OCI-LY1 (cell line): ENCODE measurements at regions not wholly inside any gene's neighbourhood (a gene's known extent, or its start where the extent isn't known, plus 50 kb on each side); places are given as distances from the start of the nearest gene placed in this dataset.

Experiments
- H2AFZ ChIP-seq: fragments of 200-600 bp; sonication (generic), shearing (Covaris generic); 2 replicates; pipeline ENCODE4 v1.6.0; 2014; ENCODE audit warnings: antibody characterized with exemption, mild to moderate bottlenecking, low read length
- H3F3A ChIP-seq: fragments of 200-600 bp; sonication (generic), shearing (Covaris generic); 2 replicates; pipeline ENCODE4 v1.6.0; 2014; ENCODE audit warnings: mild to moderate bottlenecking, antibody characterized with exemption, low read length, moderate library complexity; ENCODE audit not compliant: insufficient read depth
- H3K27ac ChIP-seq: fragments of 200-600 bp; sonication (generic); 2 replicates; pipeline ENCODE4 v1.5.1; 2014; ENCODE audit warnings: low read length, mixed run types, mild to moderate bottlenecking, low read depth; ENCODE audit not compliant: poor library complexity, severe bottlenecking
- H3K27me3 ChIP-seq: fragments of 200-600 bp; sonication (generic); 2 replicates; pipeline ENCODE4 v1.6.0; 2014; ENCODE audit warnings: antibody characterized with exemption, mild to moderate bottlenecking, low read length, moderate library complexity; ENCODE audit not compliant: insufficient read depth
- H3K36me3 ChIP-seq: fragments of 200-600 bp; sonication (generic); 2 replicates; pipeline ENCODE4 v1.6.1; 2014; ENCODE audit warnings: mild to moderate bottlenecking, antibody characterized with exemption, low read length, moderate library complexity, mixed read lengths; ENCODE audit not compliant: insufficient read depth
- H3K4me1 ChIP-seq: fragments of 200-600 bp; sonication (generic); 2 replicates; pipeline ENCODE4 v1.5.1; 2014; ENCODE audit warnings: mild to moderate bottlenecking, low read length, moderate library complexity; ENCODE audit not compliant: insufficient read depth, severe bottlenecking
- H3K4me2 ChIP-seq: fragments of 200-600 bp; sonication (generic), shearing (Covaris generic); 2 replicates; pipeline ENCODE4 v1.6.1; 2014; ENCODE audit warnings: low read length
- H3K4me3 ChIP-seq: fragments of 200-600 bp; sonication (generic); 2 replicates; pipeline ENCODE4 v1.5.1; 2014; ENCODE audit warnings: low read length, low read depth, mild to moderate bottlenecking, mixed read lengths; ENCODE audit not compliant: poor library complexity, severe bottlenecking
- H3K79me2 ChIP-seq: fragments of 200-600 bp; shearing (Covaris generic); 2 replicates; pipeline ENCODE4 v1.6.1; 2016; ENCODE audit warnings: mixed run types, low read length, mixed read lengths; ENCODE audit not compliant: insufficient read depth
- H3K9ac ChIP-seq: fragments of 200-600 bp; sonication (generic), shearing (Covaris generic); 2 replicates; pipeline ENCODE4 v1.6.1; 2014; ENCODE audit warnings: mild to moderate bottlenecking, low read length, mixed read lengths
- H3K9me2 ChIP-seq: fragments of 200-600 bp; sonication (generic), shearing (Covaris generic); 2 replicates; pipeline ENCODE4 v1.6.1; 2014; ENCODE audit warnings: low read depth, mild to moderate bottlenecking, low read length, mixed read lengths
- H3K9me3 ChIP-seq: fragments of 200-600 bp; shearing (Covaris generic); 2 replicates; pipeline ENCODE4 v1.6.1; 2014; ENCODE audit warnings: low read length, mixed read lengths
- H4K20me1 ChIP-seq: fragments of 200-600 bp; sonication (generic), shearing (Covaris generic); 2 replicates; pipeline ENCODE4 v1.6.0; 2016; ENCODE audit warnings: mild to moderate bottlenecking, low read length; ENCODE audit not compliant: insufficient read depth
- EZH2 ChIP-seq: fragments of 200-600 bp; sonication (generic), shearing (Covaris generic); IDR thresholded peaks from 2 replicates; pipeline ENCODE4 v1.8.0; 2017; ENCODE audit warnings: borderline replicate concordance, mixed run types, mild to moderate bottlenecking, antibody characterized with exemption, low read length, moderate library complexity, mixed read lengths
- TF ChIP-seq, protein P1 (sequence below): fragments of 200-600 bp; sonication (generic), shearing (Covaris generic); IDR thresholded peaks from 2 replicates; pipeline ENCODE4 v1.5.1; 2017; ENCODE audit warnings: mild to moderate bottlenecking, antibody characterized with exemption, low read length, moderate library complexity, mixed read lengths

DNA sequence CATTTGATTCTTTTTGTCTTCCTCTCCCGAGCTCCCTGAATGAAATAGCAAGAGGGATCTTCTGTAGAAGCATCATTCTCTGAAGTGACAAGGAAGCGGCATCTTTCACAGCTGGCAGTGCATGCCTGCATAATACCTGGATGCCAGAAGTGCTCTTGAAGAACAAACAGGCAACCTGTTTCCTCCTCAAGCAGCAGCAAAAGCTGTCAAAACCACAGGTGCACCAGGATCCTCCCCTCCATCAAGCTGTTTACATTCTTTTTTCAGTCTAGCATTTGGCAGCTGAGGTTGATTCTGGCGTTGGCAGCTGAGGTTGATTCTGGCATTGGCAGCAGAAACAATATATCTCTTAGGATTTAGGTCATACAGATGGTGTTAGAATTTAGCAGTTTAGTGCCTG, 979.0 kb downstream of the TUSC7 start:
- H3K4me1 ChIP-seq, result no peaks in the 10 kb centered on the region
- H3K9me2 ChIP-seq, result no peaks in the 10 kb centered on the region
- no peaks in the 10 kb centered on the region for H3K9me3 ChIP-seq
- no peaks in the 10 kb centered on the region for H3K27me3 ChIP-seq
- H3F3A ChIP-seq, result no peaks in the 10 kb centered on the region
- no peak overlapping the region for H2AFZ ChIP-seq
- H3K36me3 ChIP-seq, result no peaks in the 10 kb centered on the region
- no peak overlapping the region for H3K27ac ChIP-seq
- H3K4me3 ChIP-seq, result no peak overlapping the region
- H3K79me2 ChIP-seq, result no peaks in the 10 kb centered on the region
- no peak overlapping the region for H3K4me2 ChIP-seq
- TF ChIP-seq, protein P1, sequence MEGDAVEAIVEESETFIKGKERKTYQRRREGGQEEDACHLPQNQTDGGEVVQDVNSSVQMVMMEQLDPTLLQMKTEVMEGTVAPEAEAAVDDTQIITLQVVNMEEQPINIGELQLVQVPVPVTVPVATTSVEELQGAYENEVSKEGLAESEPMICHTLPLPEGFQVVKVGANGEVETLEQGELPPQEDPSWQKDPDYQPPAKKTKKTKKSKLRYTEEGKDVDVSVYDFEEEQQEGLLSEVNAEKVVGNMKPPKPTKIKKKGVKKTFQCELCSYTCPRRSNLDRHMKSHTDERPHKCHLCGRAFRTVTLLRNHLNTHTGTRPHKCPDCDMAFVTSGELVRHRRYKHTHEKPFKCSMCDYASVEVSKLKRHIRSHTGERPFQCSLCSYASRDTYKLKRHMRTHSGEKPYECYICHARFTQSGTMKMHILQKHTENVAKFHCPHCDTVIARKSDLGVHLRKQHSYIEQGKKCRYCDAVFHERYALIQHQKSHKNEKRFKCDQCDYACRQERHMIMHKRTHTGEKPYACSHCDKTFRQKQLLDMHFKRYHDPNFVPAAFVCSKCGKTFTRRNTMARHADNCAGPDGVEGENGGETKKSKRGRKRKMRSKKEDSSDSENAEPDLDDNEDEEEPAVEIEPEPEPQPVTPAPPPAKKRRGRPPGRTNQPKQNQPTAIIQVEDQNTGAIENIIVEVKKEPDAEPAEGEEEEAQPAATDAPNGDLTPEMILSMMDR, result no peak
- no peak for TF ChIP-seq EZH2
- no peaks in the 10 kb centered on the region for H4K20me1 ChIP-seq
- H3K9ac ChIP-seq, result no peak overlapping the region

DNA sequence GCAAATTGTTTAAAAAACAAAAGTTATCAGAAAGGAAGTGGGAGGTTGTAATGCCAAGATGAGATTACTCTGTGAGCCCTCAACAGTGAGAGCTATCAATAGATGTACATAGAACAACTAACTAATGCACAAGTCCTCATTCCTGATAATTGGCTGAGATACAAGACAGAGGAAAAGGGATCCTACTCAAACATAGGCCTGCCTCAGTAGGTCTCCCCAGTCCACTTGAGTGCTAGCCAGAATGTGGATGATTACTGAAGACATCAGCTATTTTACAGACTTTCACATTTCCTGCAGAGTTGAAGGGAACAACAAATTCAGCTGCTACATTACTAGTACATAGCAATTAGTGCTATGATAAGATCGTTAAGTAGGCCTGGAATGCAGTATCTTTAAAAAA, 981.9 kb downstream of the TUSC7 start:
- H4K20me1 ChIP-seq, result no peaks in the 10 kb centered on the region

DNA sequence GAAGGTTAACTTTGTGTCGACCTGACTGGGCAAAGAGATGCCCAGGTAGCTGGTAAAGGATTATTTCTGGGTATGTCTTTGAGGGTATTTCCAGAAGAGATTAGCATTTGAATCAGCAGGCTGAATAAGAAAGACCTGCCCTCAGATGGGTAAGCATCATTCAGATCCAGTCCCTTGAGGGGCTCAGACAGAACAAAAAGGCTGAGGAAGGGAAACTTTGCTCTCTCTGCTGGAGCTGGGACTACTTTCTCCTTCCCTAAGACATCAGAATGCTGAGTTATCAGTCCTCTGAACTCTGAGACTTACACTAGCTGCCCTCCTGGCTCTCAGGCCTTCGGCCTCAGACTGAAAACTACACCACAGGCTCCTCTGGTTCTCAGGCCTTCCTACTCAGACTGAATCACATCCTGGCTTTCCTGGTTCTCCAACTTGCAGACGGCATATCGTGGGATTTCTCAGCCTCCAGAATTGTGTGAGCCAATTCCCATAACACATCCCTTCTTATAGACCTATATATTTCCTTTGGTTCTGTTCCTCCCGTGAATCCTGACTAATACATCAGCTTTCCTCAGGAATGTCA, 982.9 kb downstream of the TUSC7 start:
- no peak for TF ChIP-seq EZH2
- TF ChIP-seq, protein P1, result no peak
- Histone ChIP-seq H2AFZ (no peak overlapping the region), H3K4me3 (no peak overlapping the region), H3K36me3 (no peaks in the 10 kb centered on the region), H3K9me2 (no peaks in the 10 kb centered on the region), H3F3A (no peaks in the 10 kb centered on the region), H3K79me2 (no peaks in the 10 kb centered on the region), H3K9me3 (no peaks in the 10 kb centered on the region), H3K27ac (no peak overlapping the region), H3K27me3 (no peaks in the 10 kb centered on the region), H3K4me1 (no peaks in the 10 kb centered on the region), H4K20me1 (no peaks in the 10 kb centered on the region), H3K9ac (no peak overlapping the region), H3K4me2 (no peak overlapping the region)

More for the DNA sequence above, 981.9 kb downstream of the TUSC7 start:
- no peaks in the 10 kb centered on the region for H3F3A ChIP-seq
- H3K4me1 ChIP-seq, result no peaks in the 10 kb centered on the region
- H3K27ac ChIP-seq, result no peak overlapping the region
- no peak overlapping the region for H2AFZ ChIP-seq
- no peaks in the 10 kb centered on the region for H3K36me3 ChIP-seq
- no peak overlapping the region for H3K4me3 ChIP-seq
- no peaks in the 10 kb centered on the region for H3K27me3 ChIP-seq
- no peak overlapping the region for H3K9ac ChIP-seq
- TF ChIP-seq, protein P1, result no peak
- no peak for TF ChIP-seq EZH2
- no peak overlapping the region for H3K4me2 ChIP-seq
- H3K9me2 ChIP-seq, result no peaks in the 10 kb centered on the region
- H3K79me2 ChIP-seq, result no peaks in the 10 kb centered on the region
- H3K9me3 ChIP-seq, result no peaks in the 10 kb centered on the region
